Activated CD8-positive, alpha-beta T cell treated with anti-CD3 and anti-CD28 coated beads for 36 hours (primary cell): ENCODE measurements at regions not wholly inside any gene's neighbourhood (a gene's known extent, or its start where the extent isn't known, plus 50 kb on each side); places are given as distances from the start of the nearest gene placed in this dataset.
"Not testable (repeated sequence)": the region's sequence is repeated elsewhere in the genome, so short reads cannot be mapped to it uniquely, and the experiment has no call there.

Source experiments
- ATAC-seq: fragments of 200-7000 bp; cut with Tn5 transposase; one replicate; pipeline ENCODE4 v1.10.0; 2021; ENCODE audit warnings: mild to moderate bottlenecking, moderate library complexity
- CTCF ChIA-PET: fragments of 350-600 bp; sonication (Branson Sonifier 250); formaldehyde crosslinking; loops from one replicate; lab custom pipeline; 2021; ENCODE audit warnings: antibody characterized with exemption; lab: Charles Lee
- POLR2A ChIA-PET: fragments of 350-600 bp; sonication (Branson Sonifier 250); formaldehyde crosslinking; loops from one replicate; lab custom pipeline; 2021; ENCODE audit warnings: antibody characterized with exemption; lab: Charles Lee
- DNase-seq: peaks from one replicate; pipeline ENCODE4 v3.0.0-alpha.2; 2020
- H3K27ac Mint-ChIP-seq: one replicate; pipeline ENCODE4 v1.8.0; 2021; ENCODE audit warnings: mild to moderate bottlenecking, mixed read lengths
- H3K27me3 Mint-ChIP-seq: one replicate; pipeline ENCODE4 v1.8.0; 2021; ENCODE audit warnings: mixed read lengths
- H3K36me3 Mint-ChIP-seq: one replicate; pipeline ENCODE4 v1.8.0; 2021; ENCODE audit warnings: low read depth, mixed read lengths
- H3K4me1 Mint-ChIP-seq: one replicate; pipeline ENCODE4 v1.8.0; 2021; ENCODE audit warnings: low read depth, mixed read lengths
- H3K4me3 Mint-ChIP-seq: one replicate; pipeline ENCODE4 v1.8.0; 2021; ENCODE audit warnings: mild to moderate bottlenecking, moderate library complexity, mixed read lengths
- H3K9me3 Mint-ChIP-seq: one replicate; pipeline ENCODE4 v1.8.0; 2021; ENCODE audit warnings: mixed read lengths
- CTCF ChIP-seq: fragments of 200-600 bp; IDR thresholded peaks from one replicate; pipeline ENCODE4 v1.8.0; 2022; ENCODE audit warnings: antibody characterized with exemption, mild to moderate bottlenecking
- intact Hi-C: fragments of 100-400 bp; cut with micrococcal nuclease; formaldehyde crosslinking; loops from one replicate; pipeline ENCODE4 v1.10.0; 2022

- Mint-ChIP-seq H3K4me1 (no peaks in the 10 kb centered on the region), H3K9me3 (no peaks in the 10 kb centered on the region), H3K27me3 (no peaks in the 10 kb centered on the region), H3K27ac (no peak overlapping the region), H3K4me3 (no peak overlapping the region), H3K36me3 (no peaks in the 10 kb centered on the region)
- ATAC-seq (no peak), DNase-seq (no peak)
- CTCF ChIA-PET, result no interaction called here
- no peak for TF ChIP-seq CTCF
- POLR2A ChIA-PET, result no interaction called here
- intact Hi-C loops, result no loop called here
Measured at GRCh38 chrX:13448941-13449340, 120.5 kb upstream of the EGFL6 start.

- H3K4me1 Mint-ChIP-seq, H3K27ac Mint-ChIP-seq, H3K4me3 Mint-ChIP-seq, ATAC-seq, CTCF ChIA-PET, H3K27me3 Mint-ChIP-seq, H3K36me3 Mint-ChIP-seq, DNase-seq, POLR2A ChIA-PET, H3K9me3 Mint-ChIP-seq, intact Hi-C loops: not testable (repeated sequence)
Measured at GRCh38 chrX:13441608-13442007, 121.8 kb upstream of the ATXN3L start.

- POLR2A ChIA-PET, result no interaction called here
- Mint-ChIP-seq H3K4me3 (no peak overlapping the region), H3K27ac (no peak overlapping the region), H3K4me1 (no peaks in the 10 kb centered on the region), H3K27me3 (no peaks in the 10 kb centered on the region), H3K9me3 (no peaks in the 10 kb centered on the region), H3K36me3 (no peaks in the 10 kb centered on the region)
- DNase-seq (no peak), ATAC-seq (no peak)
- intact Hi-C loops, result no loop called here
- TF ChIP-seq CTCF, result no peak
- CTCF ChIA-PET, result no interaction called here
Measured at GRCh38 chrX:13440176-13440575, 120.3 kb upstream of the ATXN3L start.

GRCh38 chrX:13433298-13433605, 113.4 kb upstream of the ATXN3L start:
- H3K27ac Mint-ChIP-seq, result no peak overlapping the region
- ATAC-seq (no peak), DNase-seq (no peak)
- H3K27me3 Mint-ChIP-seq, result no peaks in the 10 kb centered on the region
- CTCF ChIA-PET, result no interaction called here
- no peaks in the 10 kb centered on the region for H3K36me3 Mint-ChIP-seq
- intact Hi-C loops, result no loop called here
- no peak for TF ChIP-seq CTCF
- no peak overlapping the region for H3K4me3 Mint-ChIP-seq
- POLR2A ChIA-PET, result no interaction called here
- no peaks in the 10 kb centered on the region for H3K9me3 Mint-ChIP-seq
- peaks cover 7% of the 10 kb centered on the region for H3K4me1 Mint-ChIP-seq

- ChIA-PET CTCF (no interaction called here), POLR2A (no interaction called here)
- intact Hi-C loops, result no loop called here
- DNase-seq, result no peak
- Mint-ChIP-seq H3K36me3 (no peaks in the 10 kb centered on the region), H3K4me1 (peaks cover 13% of the 10 kb centered on the region), H3K9me3 (no peaks in the 10 kb centered on the region), H3K4me3 (no peak overlapping the region), H3K27me3 (no peaks in the 10 kb centered on the region), H3K27ac (no peak overlapping the region)
- no peak for TF ChIP-seq CTCF
- no peak for ATAC-seq
Measured at GRCh38 chrX:13432414-13433297, 112.8 kb upstream of the ATXN3L start.
